H1 (cell line): ENCODE measurements at regions not wholly inside any gene's neighbourhood (a gene's known extent, or its start where the extent isn't known, plus 50 kb on each side); places are given as distances from the start of the nearest gene placed in this dataset.

Source experiments
- ATF3 ChIP-seq: IDR thresholded peaks from 2 replicates; pipeline ENCODE4 v1.6.1; 2011; ENCODE audit warnings: low read depth, mild to moderate bottlenecking, low read length; ENCODE audit not compliant: insufficient read depth
- CEBPB ChIP-seq: IDR thresholded peaks from 2 replicates; pipeline ENCODE4 v1.6.1; 2012; ENCODE audit warnings: low read depth, low read length
- MAFK ChIP-seq: IDR thresholded peaks from 2 replicates; pipeline ENCODE4 v1.6.1; 2012; ENCODE audit warnings: low read depth, mild to moderate bottlenecking, improper control_type of control experiment, low read length
- NANOG ChIP-seq: IDR thresholded peaks from 2 replicates; pipeline ENCODE4 v1.6.1; 2011; ENCODE audit warnings: low read length, low read depth, mild to moderate bottlenecking, inconsistent platforms; ENCODE audit not compliant: insufficient read depth, poor library complexity, severe bottlenecking
- POU5F1 ChIP-seq: IDR thresholded peaks from 2 replicates; pipeline ENCODE4 v1.6.1; 2011; ENCODE audit warnings: low read depth, mild to moderate bottlenecking, low read length, moderate library complexity
- RAD21 ChIP-seq, 2 experiments: IDR thresholded peaks in 1 of 2; conservative IDR thresholded peaks in 1 of 2; 2 replicates each; pipeline ENCODE4 v1.6.1; 2011; ENCODE audit warnings: low read depth in 2 of 2, low read length in 2 of 2, improper control_type of control experiment in 1 of 2, inconsistent platforms in 1 of 2, mild to moderate bottlenecking in 1 of 2, moderate library complexity in 1 of 2
- RXRA ChIP-seq: IDR thresholded peaks from 2 replicates; pipeline ENCODE4 v1.6.1; 2011; ENCODE audit warnings: low read depth, mild to moderate bottlenecking, low read length, moderate library complexity; ENCODE audit not compliant: insufficient read depth
- SIN3A ChIP-seq, 2 experiments: IDR thresholded peaks in 1 of 2; conservative IDR thresholded peaks in 1 of 2; 2 replicates each; pipeline ENCODE4 v1.6.1; 2011 to 2012; ENCODE audit warnings: low read length in 2 of 2, improper control_type of control experiment in 1 of 2, low read depth in 1 of 2, mild to moderate bottlenecking in 1 of 2
- SIRT6 ChIP-seq: IDR thresholded peaks from one replicate; pipeline ENCODE4 v1.7.1; 2012; ENCODE audit warnings: low read length, inconsistent platforms
- SRF ChIP-seq: IDR thresholded peaks from 2 replicates; pipeline ENCODE4 v1.6.1; 2011; ENCODE audit warnings: mild to moderate bottlenecking, low read depth, low read length, moderate library complexity
- TAF1 ChIP-seq: IDR thresholded peaks from 2 replicates; pipeline ENCODE4 v1.6.1; 2011; ENCODE audit warnings: mild to moderate bottlenecking, low read depth, low read length

- TF ChIP-seq NANOG (no peak), TAF1 (no peak), RAD21 (IDR thresholded peaks at IDR 0.05 in 1 of 2, conservative IDR thresholded peaks at IDR 0.05 in 1 of 2; ENCODE audit: low read depth in 2 of 2, low read length in 2 of 2) (0 out of 4 replicates have a peak, but pooled peaks of 1 of the 2 experiments have one; percentile 2), CEBPB (no peak), SIN3A (conservative IDR thresholded peaks at IDR 0.05 in 1 of 2, IDR thresholded peaks at IDR 0.05 in 1 of 2; ENCODE audit: low read depth in 1 of 2, low read length in 2 of 2) (peak; percentile 81 to 83; a peak in 2 of 4 replicates), SRF (no peak), MAFK (0 out of 2 replicates have a peak, but pooled peaks have one; percentile 24), POU5F1 (no peak), ATF3 (no peak), RXRA (no peak), SIRT6 (no peak)
Measured at GRCh38 chr7:131745390-131746248, 189.2 kb upstream of the PODXL start (continued).
